Thyroid gland (tissue), 4 donors: ENCODE measurements at regions not wholly inside any gene's neighbourhood (a gene's known extent, or its start where the extent isn't known, plus 50 kb on each side); places are given as distances from the start of the nearest gene placed in this dataset.

Experiments used
- CTCF ChIP-seq, 6 experiments: fragments of 200-600 bp in 3 of 6; fragments of 450-650 bp in 3 of 6; sonication (generic) in 3 of 6; IDR thresholded peaks; one replicate each; pipeline ENCODE4 v1.5.1; 2016 to 2019; ENCODE audit warnings: antibody characterized with exemption in 6 of 6, mild to moderate bottlenecking in 2 of 6, inconsistent platforms in 1 of 6, moderate library complexity in 1 of 6
- POLR2A ChIP-seq, 2 donors: fragments of 450-650 bp; IDR thresholded peaks; one replicate each; pipeline ENCODE4 v1.6.1; 2017; ENCODE audit warnings: antibody characterized with exemption in 2 of 2, mild to moderate bottlenecking in 2 of 2, moderate library complexity in 1 of 2

- TF ChIP-seq CTCF (IDR thresholded peaks at IDR 0.05), result no peak
- no peak for TF ChIP-seq POLR2A (IDR thresholded peaks at IDR 0.05)
Measured at GRCh38 chr1:207214453-207214852, 107.0 kb upstream of the CD55 start.
